ENCODE measurements at regions not wholly inside any gene's neighbourhood (a gene's known extent, or its start where the extent isn't known, plus 50 kb on each side); places are given as distances from the start of the nearest gene placed in this dataset.

- no peak for DNase-seq (ENCODE audit: low read depth)
- H3K4me3 ChIP-seq (ENCODE audit: low read depth, low read length), result no peak overlapping the region
- TF ChIP-seq, protein P1, sequence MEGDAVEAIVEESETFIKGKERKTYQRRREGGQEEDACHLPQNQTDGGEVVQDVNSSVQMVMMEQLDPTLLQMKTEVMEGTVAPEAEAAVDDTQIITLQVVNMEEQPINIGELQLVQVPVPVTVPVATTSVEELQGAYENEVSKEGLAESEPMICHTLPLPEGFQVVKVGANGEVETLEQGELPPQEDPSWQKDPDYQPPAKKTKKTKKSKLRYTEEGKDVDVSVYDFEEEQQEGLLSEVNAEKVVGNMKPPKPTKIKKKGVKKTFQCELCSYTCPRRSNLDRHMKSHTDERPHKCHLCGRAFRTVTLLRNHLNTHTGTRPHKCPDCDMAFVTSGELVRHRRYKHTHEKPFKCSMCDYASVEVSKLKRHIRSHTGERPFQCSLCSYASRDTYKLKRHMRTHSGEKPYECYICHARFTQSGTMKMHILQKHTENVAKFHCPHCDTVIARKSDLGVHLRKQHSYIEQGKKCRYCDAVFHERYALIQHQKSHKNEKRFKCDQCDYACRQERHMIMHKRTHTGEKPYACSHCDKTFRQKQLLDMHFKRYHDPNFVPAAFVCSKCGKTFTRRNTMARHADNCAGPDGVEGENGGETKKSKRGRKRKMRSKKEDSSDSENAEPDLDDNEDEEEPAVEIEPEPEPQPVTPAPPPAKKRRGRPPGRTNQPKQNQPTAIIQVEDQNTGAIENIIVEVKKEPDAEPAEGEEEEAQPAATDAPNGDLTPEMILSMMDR (IDR thresholded peaks at IDR 0.05; ENCODE audit: insufficient read depth, low read length), result no peak
These were observed 103.4 kb upstream of the KLHL25 start for GRCh38 chr15:85897895-85898717.

DNA sequence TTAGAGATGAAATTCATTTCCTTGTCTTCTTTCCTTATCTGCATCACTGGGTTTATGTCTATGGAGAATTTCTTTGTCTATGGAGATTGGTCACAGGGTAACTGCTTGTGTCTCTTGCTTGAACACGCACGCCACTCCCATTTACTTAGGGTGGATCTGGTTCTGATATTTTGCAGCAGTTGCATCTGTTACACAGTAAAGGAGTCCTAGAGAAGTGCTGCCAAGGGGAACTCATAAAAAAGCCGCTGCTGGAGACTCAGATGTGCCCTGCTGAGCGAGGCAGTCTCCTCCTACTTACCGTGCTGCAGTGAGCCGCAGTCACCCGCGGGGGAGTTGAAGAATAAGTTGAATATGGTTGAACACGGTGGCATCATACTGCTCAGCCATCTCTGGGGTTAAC lies 105.2 kb upstream of the KLHL25 start:
- no peak for DNase-seq (ENCODE audit: low read depth)
- TF ChIP-seq, protein P1 (IDR thresholded peaks at IDR 0.05; ENCODE audit: insufficient read depth, low read length), result no peak
- no peak overlapping the region for H3K4me3 ChIP-seq (ENCODE audit: low read depth, low read length)

- no peak overlapping the region for H3K4me3 ChIP-seq (ENCODE audit: low read depth, low read length)
- DNase-seq (ENCODE audit: low read depth), result no peak
- TF ChIP-seq, protein P1 (IDR thresholded peaks at IDR 0.05; ENCODE audit: insufficient read depth, low read length), result no peak
These were observed 111.2 kb upstream of the KLHL25 start for GRCh38 chr15:85905751-85906450.

DNA sequence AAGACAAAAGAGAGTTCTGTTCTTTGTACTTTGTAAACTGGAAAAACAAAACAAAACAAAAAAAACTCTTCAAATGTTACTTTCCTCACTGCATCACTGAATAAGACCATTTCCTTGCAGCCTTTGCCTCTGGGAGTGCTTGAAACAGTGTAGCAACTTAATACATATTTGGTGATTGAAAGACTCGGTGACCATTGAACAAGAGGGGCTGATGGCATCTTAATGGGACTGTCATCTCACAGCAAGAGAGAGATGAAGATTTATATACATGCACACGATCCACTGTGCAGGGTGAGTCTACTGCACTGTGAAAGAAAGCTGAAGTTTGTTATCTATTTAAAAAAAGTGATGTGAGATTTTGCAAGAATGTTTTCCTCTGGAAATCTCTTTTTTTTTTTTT lies 111.9 kb upstream of the KLHL25 start:
- TF ChIP-seq, protein P1 (IDR thresholded peaks at IDR 0.05; ENCODE audit: insufficient read depth, low read length), result no peak
- no peak for DNase-seq (ENCODE audit: low read depth)
- no peak overlapping the region for H3K4me3 ChIP-seq (ENCODE audit: low read depth, low read length)

GRCh38 chr15:85910834-85911233 lies 116.1 kb upstream of the KLHL25 start:
- no peak overlapping the region for H3K4me3 ChIP-seq (ENCODE audit: low read depth, low read length)
- no peak for DNase-seq (ENCODE audit: low read depth)
- TF ChIP-seq, protein P1 (IDR thresholded peaks at IDR 0.05; ENCODE audit: insufficient read depth, low read length), result no peak

GRCh38 chr15:85913461-85913860 lies 118.7 kb upstream of the KLHL25 start:
- TF ChIP-seq, protein P1 (IDR thresholded peaks at IDR 0.05; ENCODE audit: insufficient read depth, low read length), result no peak
- no peak for DNase-seq (ENCODE audit: low read depth)
- no peak overlapping the region for H3K4me3 ChIP-seq (ENCODE audit: low read depth, low read length)

Data from fibroblast of the aortic adventitia (primary cell).